HepG2 (cell line): ENCODE measurements at regions not wholly inside any gene's neighbourhood (a gene's known extent, or its start where the extent isn't known, plus 50 kb on each side); places are given as distances from the start of the nearest gene placed in this dataset.

ENCODE experiments used
- ATAC-seq: fragments of 200-7000 bp; cut with Tn5 transposase; 3 replicates; pipeline ENCODE4 v1.9.1; 2020; ENCODE audit warnings: mild to moderate bottlenecking, moderate library complexity
- BruUV-seq: library from RNA; stranded (reverse); fragments of 400-500 nt; replicated peaks from 2 replicates; lab custom pipeline; 2021; lab: Mats Ljungman, UMichigan
- CTCF ChIA-PET: fragments of 300-600 bp; formaldehyde crosslinking; extraction: SDS; loops from one replicate; lab custom pipeline; 2021; ENCODE audit warnings: low total read pairs, inconsistent platforms, low intra/inter-chr PET ratio; lab: Yijun Ruan, JAX
- POLR2A ChIA-PET: fragments of 350-600 bp; sonication (Branson Sonifier 250); formaldehyde crosslinking; loops from one replicate; lab custom pipeline; 2020; ENCODE audit warnings: antibody characterized with exemption, inconsistent platforms; lab: Yijun Ruan, JAX
- DNase-seq: peaks from one replicate; pipeline ENCODE4 v3.0.0-alpha.2; 2015; ENCODE audit warnings: low spot score
- FAIRE-seq: peaks from 3 replicates; lab custom pipeline; 2011; peaks lifted over from hg19 to GRCh38; lab: Jason Lieb, UNC
- H2AFZ ChIP-seq: one replicate; pipeline ENCODE4 v1.6.1; 2011; ENCODE audit warnings: low read length, inconsistent platforms
- H3K27ac ChIP-seq: fragments of 300-600 bp; 3 replicates; pipeline ENCODE4 v1.8.0; 2011; ENCODE audit warnings: mixed run types, mild to moderate bottlenecking, mixed read lengths, low read length, inconsistent platforms; ENCODE audit not compliant: insufficient read depth; ENCODE audit errors: extremely low read length
- H3K27me3 ChIP-seq, 2 experiments: fragments of 200-600 bp in 1 of 2; 2 replicates in 1 of 2; 3 replicates in 1 of 2; pipeline versions ENCODE4 v1.6.0 to v1.8.0; 2011; ENCODE audit warnings: low read length in 2 of 2, mild to moderate bottlenecking in 2 of 2, moderate library complexity in 2 of 2, inconsistent platforms in 1 of 2; ENCODE audit not compliant: insufficient read depth in 2 of 2, control insufficient read depth in 1 of 2
- H3K36me3 ChIP-seq, 2 experiments: fragments of 200-600 bp in 1 of 2; replicated peaks in 1 of 2; 2 replicates in 1 of 2; 3 replicates in 1 of 2; pipeline versions ENCODE4 v1.5.1 to v1.8.0; 2011; ENCODE audit warnings: low read length in 2 of 2, inconsistent platforms in 1 of 2; ENCODE audit not compliant: insufficient read depth in 2 of 2, control insufficient read depth in 1 of 2
- H3K4me1 ChIP-seq: 2 replicates; pipeline ENCODE4 v1.5.1; 2012; ENCODE audit warnings: low read length, inconsistent platforms; ENCODE audit not compliant: insufficient read depth
- H3K4me2 ChIP-seq: 2 replicates; pipeline ENCODE4 v1.6.0; 2011; ENCODE audit warnings: low read depth, low read length, inconsistent platforms
- H3K4me3 ChIP-seq, 3 experiments: fragments of 200-600 bp in 1 of 3; sonication (generic), shearing (Covaris generic) in 1 of 3; replicated peaks in 1 of 3; 2 replicates each; pipeline ENCODE4 v1.5.1; 2011 to 2016; ENCODE audit warnings: low read length in 3 of 3, inconsistent platforms in 2 of 3, low read depth in 2 of 3, mild to moderate bottlenecking in 2 of 3, control low read depth in 1 of 3, mixed read lengths in 1 of 3; ENCODE audit not compliant: insufficient read depth in 1 of 3
- H3K79me2 ChIP-seq: one replicate; pipeline ENCODE4 v1.6.1; 2011; ENCODE audit warnings: low read length, inconsistent platforms; ENCODE audit not compliant: insufficient read depth
- H3K9ac ChIP-seq: 2 replicates; pipeline ENCODE4 v1.6.0; 2011; ENCODE audit warnings: mild to moderate bottlenecking, low read depth, low read length, inconsistent platforms; ENCODE audit not compliant: insufficient read depth
- H3K9me3 ChIP-seq: 2 replicates; pipeline ENCODE4 v1.5.1; 2012; ENCODE audit warnings: mild to moderate bottlenecking, low read length
- H4K20me1 ChIP-seq: 2 replicates; pipeline ENCODE4 v1.6.0; 2011; ENCODE audit warnings: inconsistent platforms, mild to moderate bottlenecking, low read length, moderate library complexity; ENCODE audit not compliant: insufficient read depth
- PCBP1 ChIP-seq: fragments of 200-400 bp; formaldehyde crosslinking; IDR thresholded peaks from 2 replicates; pipeline ENCODE4 v1.6.1; 2017; ENCODE audit warnings: mild to moderate bottlenecking, low read depth, low read length, borderline replicate concordance
- TAF1 ChIP-seq: sonication (generic); formaldehyde crosslinking; IDR thresholded peaks from 2 replicates; pipeline ENCODE4 v1.4.0; 2020; ENCODE audit warnings: missing genetic modification reagents
- ZNF44 ChIP-seq: sonication (generic); formaldehyde crosslinking; IDR thresholded peaks from 2 replicates; pipeline ENCODE4 v1.5.1; 2020; ENCODE audit warnings: mild to moderate bottlenecking, missing genetic modification reagents
- WGBS: methylation state at CpG from one replicate; pipeline ENCODE4 v1.1.6; 2017; ENCODE audit warnings: low lambda C conversion rate; 5-methylcytosine and 5-hydroxymethylcytosine counted together
- in situ Hi-C: cut with HindIII; loops from 2 replicates; pipeline ENCODE4 v1.10.0; 2017; ENCODE audit warnings: low pct_unique_long_range_greater_than_20kb; ENCODE audit not compliant: extremely low pct_ligation_motif_present
- intact Hi-C: fragments of 100-400 bp; cut with micrococcal nuclease; formaldehyde crosslinking; loops from one replicate; pipeline ENCODE4 v1.10.0; 2022; ENCODE audit not compliant: unreplicated experiment
- TF ChIP-seq, protein P1 (sequence below): sonication (generic); formaldehyde crosslinking; IDR thresholded peaks from 2 replicates; pipeline ENCODE4 v1.4.0; 2020; ENCODE audit warnings: missing genetic modification reagents, mild to moderate bottlenecking, borderline replicate concordance
- TF ChIP-seq, protein P2 (sequence below): sonication (generic); formaldehyde crosslinking; IDR thresholded peaks from 2 replicates; pipeline ENCODE4 v1.4.0; 2020; ENCODE audit warnings: missing genetic modification reagents
- TF ChIP-seq, protein P3 (sequence below): sonication (generic); formaldehyde crosslinking; IDR thresholded peaks from 2 replicates; pipeline ENCODE4 v1.5.1; 2020; ENCODE audit warnings: mild to moderate bottlenecking, missing genetic modification reagents, moderate library complexity
- TF ChIP-seq, protein P4 (sequence below): sonication (generic); formaldehyde crosslinking; IDR thresholded peaks from 2 replicates; pipeline ENCODE4 v1.4.0; 2020; ENCODE audit warnings: mild to moderate bottlenecking, missing genetic modification reagents

DNA sequence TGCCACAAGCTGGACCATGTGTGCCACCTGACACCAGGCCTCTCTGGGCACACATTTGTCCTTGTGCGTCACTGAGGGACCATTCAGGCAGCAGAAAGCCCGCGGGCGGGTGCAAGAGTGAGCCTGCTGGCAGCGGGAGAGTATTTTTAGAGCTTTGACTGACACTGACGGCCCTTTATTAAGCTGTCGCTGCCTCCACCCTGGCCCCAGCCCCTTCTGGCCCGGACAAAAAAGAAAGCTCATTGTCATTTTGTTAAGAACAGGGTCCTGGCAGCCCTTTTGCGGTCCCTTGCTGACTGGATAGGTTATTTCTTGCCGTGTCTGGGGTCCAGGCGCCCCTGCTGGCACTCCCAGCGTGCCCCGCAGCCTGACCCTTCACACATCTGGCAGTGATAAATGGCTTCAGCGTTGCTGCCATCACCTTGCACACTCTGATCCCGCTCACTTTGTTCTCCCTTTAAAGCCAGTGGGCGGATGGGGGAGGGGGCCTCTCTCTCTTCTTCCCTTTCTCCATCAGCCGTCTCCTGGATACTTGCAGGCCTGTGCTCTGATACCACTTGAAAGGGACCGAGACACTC is 78.4 kb upstream of the NKD1 start:
- 97% methylated on average over 17 of the region's 18 CpGs for WGBS
- ChIA-PET CTCF (no interaction called here), POLR2A (interaction anchor here (1.7 to 9.6 kb wide), 3 partner anchors 36 to 78 kb away, joined by 4 to 66 read pairs (median 14); partner anchors contain the start of gene NKD1)
- FAIRE-seq (no peak), ATAC-seq (no peak)
- Histone ChIP-seq H3K9ac (peak overlapping the region; percentile 26; the same call in 1 of the 2 replicates), H3K27me3 (no peaks in the 10 kb centered on the region), H3K4me2 (no peak overlapping the region)
- in situ Hi-C loops = loop anchor here (5.0 kb wide), 2 partner anchors 37 to 77 kb away; partner anchors contain the start of gene NKD1
- TF ChIP-seq, protein P1, sequence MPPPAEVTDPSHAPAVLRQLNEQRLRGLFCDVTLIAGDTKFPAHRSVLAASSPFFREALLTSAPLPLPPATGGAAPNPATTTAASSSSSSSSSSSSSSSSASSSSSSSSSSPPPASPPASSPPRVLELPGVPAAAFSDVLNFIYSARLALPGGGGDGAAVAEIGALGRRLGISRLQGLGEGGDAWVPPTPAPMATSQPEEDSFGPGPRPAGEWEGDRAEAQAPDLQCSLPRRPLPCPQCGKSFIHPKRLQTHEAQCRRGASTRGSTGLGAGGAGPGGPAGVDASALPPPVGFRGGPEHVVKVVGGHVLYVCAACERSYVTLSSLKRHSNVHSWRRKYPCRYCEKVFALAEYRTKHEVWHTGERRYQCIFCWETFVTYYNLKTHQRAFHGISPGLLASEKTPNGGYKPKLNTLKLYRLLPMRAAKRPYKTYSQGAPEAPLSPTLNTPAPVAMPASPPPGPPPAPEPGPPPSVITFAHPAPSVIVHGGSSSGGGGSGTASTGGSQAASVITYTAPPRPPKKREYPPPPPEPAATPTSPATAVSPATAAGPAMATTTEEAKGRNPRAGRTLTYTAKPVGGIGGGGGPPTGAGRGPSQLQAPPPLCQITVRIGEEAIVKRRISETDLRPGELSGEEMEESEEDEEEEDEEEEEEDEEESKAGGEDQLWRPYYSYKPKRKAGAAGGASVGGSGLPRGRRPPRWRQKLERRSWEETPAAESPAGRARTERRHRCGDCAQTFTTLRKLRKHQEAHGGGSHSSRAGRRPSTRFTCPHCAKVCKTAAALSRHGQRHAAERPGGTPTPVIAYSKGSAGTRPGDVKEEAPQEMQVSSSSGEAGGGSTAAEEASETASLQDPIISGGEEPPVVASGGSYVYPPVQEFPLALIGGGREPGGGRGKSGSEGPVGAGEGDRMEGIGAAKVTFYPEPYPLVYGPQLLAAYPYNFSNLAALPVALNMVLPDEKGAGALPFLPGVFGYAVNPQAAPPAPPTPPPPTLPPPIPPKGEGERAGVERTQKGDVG = 0 out of 2 replicates have a peak, but pooled peaks have one; percentile 65
- TF ChIP-seq, protein P2, sequence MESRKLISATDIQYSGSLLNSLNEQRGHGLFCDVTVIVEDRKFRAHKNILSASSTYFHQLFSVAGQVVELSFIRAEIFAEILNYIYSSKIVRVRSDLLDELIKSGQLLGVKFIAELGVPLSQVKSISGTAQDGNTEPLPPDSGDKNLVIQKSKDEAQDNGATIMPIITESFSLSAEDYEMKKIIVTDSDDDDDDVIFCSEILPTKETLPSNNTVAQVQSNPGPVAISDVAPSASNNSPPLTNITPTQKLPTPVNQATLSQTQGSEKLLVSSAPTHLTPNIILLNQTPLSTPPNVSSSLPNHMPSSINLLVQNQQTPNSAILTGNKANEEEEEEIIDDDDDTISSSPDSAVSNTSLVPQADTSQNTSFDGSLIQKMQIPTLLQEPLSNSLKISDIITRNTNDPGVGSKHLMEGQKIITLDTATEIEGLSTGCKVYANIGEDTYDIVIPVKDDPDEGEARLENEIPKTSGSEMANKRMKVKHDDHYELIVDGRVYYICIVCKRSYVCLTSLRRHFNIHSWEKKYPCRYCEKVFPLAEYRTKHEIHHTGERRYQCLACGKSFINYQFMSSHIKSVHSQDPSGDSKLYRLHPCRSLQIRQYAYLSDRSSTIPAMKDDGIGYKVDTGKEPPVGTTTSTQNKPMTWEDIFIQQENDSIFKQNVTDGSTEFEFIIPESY (CRISPR knock-in tag) = peak; percentile 98
- TF ChIP-seq, protein P3, sequence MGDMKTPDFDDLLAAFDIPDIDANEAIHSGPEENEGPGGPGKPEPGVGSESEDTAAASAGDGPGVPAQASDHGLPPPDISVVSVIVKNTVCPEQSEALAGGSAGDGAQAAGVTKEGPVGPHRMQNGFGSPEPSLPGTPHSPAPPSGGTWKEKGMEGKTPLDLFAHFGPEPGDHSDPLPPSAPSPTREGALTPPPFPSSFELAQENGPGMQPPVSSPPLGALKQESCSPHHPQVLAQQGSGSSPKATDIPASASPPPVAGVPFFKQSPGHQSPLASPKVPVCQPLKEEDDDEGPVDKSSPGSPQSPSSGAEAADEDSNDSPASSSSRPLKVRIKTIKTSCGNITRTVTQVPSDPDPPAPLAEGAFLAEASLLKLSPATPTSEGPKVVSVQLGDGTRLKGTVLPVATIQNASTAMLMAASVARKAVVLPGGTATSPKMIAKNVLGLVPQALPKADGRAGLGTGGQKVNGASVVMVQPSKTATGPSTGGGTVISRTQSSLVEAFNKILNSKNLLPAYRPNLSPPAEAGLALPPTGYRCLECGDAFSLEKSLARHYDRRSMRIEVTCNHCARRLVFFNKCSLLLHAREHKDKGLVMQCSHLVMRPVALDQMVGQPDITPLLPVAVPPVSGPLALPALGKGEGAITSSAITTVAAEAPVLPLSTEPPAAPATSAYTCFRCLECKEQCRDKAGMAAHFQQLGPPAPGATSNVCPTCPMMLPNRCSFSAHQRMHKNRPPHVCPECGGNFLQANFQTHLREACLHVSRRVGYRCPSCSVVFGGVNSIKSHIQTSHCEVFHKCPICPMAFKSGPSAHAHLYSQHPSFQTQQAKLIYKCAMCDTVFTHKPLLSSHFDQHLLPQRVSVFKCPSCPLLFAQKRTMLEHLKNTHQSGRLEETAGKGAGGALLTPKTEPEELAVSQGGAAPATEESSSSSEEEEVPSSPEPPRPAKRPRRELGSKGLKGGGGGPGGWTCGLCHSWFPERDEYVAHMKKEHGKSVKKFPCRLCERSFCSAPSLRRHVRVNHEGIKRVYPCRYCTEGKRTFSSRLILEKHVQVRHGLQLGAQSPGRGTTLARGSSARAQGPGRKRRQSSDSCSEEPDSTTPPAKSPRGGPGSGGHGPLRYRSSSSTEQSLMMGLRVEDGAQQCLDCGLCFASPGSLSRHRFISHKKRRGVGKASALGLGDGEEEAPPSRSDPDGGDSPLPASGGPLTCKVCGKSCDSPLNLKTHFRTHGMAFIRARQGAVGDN (CRISPR knock-in tag) = peak; percentile 47
- TF ChIP-seq PCBP1 (0 out of 2 replicates have a peak, but pooled peaks have one; percentile 36), TAF1 (CRISPR knock-in tag) (0 out of 2 replicates have a peak, but pooled peaks have one; percentile 13), ZNF44 (no peak)
- TF ChIP-seq, protein P4, sequence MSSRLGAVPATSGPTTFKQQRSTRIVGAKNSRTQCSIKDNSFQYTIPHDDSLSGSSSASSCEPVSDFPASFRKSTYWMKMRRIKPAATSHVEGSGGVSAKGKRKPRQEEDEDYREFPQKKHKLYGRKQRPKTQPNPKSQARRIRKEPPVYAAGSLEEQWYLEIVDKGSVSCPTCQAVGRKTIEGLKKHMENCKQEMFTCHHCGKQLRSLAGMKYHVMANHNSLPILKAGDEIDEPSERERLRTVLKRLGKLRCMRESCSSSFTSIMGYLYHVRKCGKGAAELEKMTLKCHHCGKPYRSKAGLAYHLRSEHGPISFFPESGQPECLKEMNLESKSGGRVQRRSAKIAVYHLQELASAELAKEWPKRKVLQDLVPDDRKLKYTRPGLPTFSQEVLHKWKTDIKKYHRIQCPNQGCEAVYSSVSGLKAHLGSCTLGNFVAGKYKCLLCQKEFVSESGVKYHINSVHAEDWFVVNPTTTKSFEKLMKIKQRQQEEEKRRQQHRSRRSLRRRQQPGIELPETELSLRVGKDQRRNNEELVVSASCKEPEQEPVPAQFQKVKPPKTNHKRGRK = no peak
- TF ChIP-seq, all 625 proteins: peak for 5
- Histone ChIP-seq H3K4me1 (peaks cover 88% of the 10 kb centered on the region), H3K79me2 (no peaks in the 10 kb centered on the region), H4K20me1 (no peaks in the 10 kb centered on the region), H3K9me3 (peaks cover 12% of the 10 kb centered on the region), H2AFZ (no peak overlapping the region), H3K36me3 (no peaks in the 10 kb centered on the region), H3K27ac (peak overlapping the region; percentile 92), H3K4me3 (no peak overlapping the region)
- no TSS peak for BruUV-seq
- intact Hi-C loops = loop anchor here (5.0 kb wide), 3 partner anchors 37 to 98 kb away; no protein-coding TSS in a partner anchor
- no peak for DNase-seq
